GM12878 (cell line): ENCODE measurements at regions not wholly inside any gene's neighbourhood (a gene's known extent, or its start where the extent isn't known, plus 50 kb on each side); places are given as distances from the start of the nearest gene placed in this dataset.
A peak's percentile ranks its signal among the peaks of the same experiment; 100 is the strongest.

Experiments
- ATF7 ChIP-seq: fragments of 450-650 bp; IDR thresholded peaks from 2 replicates; pipeline ENCODE4 v1.6.1; 2016; ENCODE audit warnings: low read depth, mild to moderate bottlenecking
- CBX3 ChIP-seq: fragments of 200-600 bp; sonication (generic); IDR thresholded peaks from 2 replicates; pipeline ENCODE4 v1.6.1; 2016; ENCODE audit warnings: low read depth, borderline replicate concordance
- EED ChIP-seq: sonication (generic); IDR thresholded peaks from 2 replicates; pipeline ENCODE4 v1.6.1; 2016; ENCODE audit warnings: antibody characterized with exemption, low read depth
- EGR1 ChIP-seq, 2 experiments: IDR thresholded peaks; 1 replicate in 1 of 2; 2 replicates in 1 of 2; pipeline ENCODE4 v1.6.1; 2011 to 2012; ENCODE audit warnings: low read depth in 2 of 2, low read length in 2 of 2, borderline replicate concordance in 1 of 2, mild to moderate bottlenecking in 1 of 2, moderate library complexity in 1 of 2
- HDAC2 ChIP-seq: fragments of 200-600 bp; sonication (generic); IDR thresholded peaks from 2 replicates; pipeline ENCODE4 v1.6.1; 2017
- JUND ChIP-seq: IDR thresholded peaks from 2 replicates; pipeline ENCODE4 v1.6.1; 2012; ENCODE audit warnings: low read depth, mild to moderate bottlenecking, low read length, improper control_type of control experiment, moderate library complexity
- POLR2AphosphoS5 ChIP-seq: IDR thresholded peaks from 2 replicates; pipeline ENCODE4 v1.6.1; 2011; ENCODE audit warnings: mild to moderate bottlenecking, low read length, inconsistent platforms
- RFX5 ChIP-seq: IDR thresholded peaks from 2 replicates; pipeline ENCODE4 v1.6.1; 2011; ENCODE audit warnings: low read depth, low read length, improper control_type of control experiment
- SIN3A ChIP-seq: IDR thresholded peaks from 2 replicates; pipeline ENCODE4 v1.6.1; 2012; ENCODE audit warnings: low read depth, low read length, improper control_type of control experiment
- SIX5 ChIP-seq: IDR thresholded peaks from 2 replicates; pipeline ENCODE4 v1.6.1; 2011; ENCODE audit warnings: mild to moderate bottlenecking, low read depth, low read length, moderate library complexity; ENCODE audit not compliant: severe bottlenecking
- SP1 ChIP-seq: IDR thresholded peaks from one replicate; pipeline ENCODE4 v1.6.1; 2011; ENCODE audit warnings: low read depth, low read length
- STAT1 ChIP-seq: fragments of 450-650 bp; conservative IDR thresholded peaks from 2 replicates; pipeline ENCODE4 v1.6.1; 2014; ENCODE audit warnings: antibody characterized with exemption, mild to moderate bottlenecking
- WRNIP1 ChIP-seq: IDR thresholded peaks from 2 replicates; pipeline ENCODE4 v1.6.1; 2011; ENCODE audit warnings: low read depth, low read length, improper control_type of control experiment, borderline replicate concordance
- ZBED1 ChIP-seq: IDR thresholded peaks from 2 replicates; pipeline ENCODE4 v1.6.1; 2016; ENCODE audit warnings: borderline replicate concordance
- ZNF384 ChIP-seq: IDR thresholded peaks from 2 replicates; pipeline ENCODE4 v1.6.1; 2012; ENCODE audit warnings: low read depth, mild to moderate bottlenecking, low read length, improper control_type of control experiment, borderline replicate concordance
- TF ChIP-seq, protein P1 (sequence below): fragments of 450-650 bp; IDR thresholded peaks from 2 replicates; pipeline ENCODE4 v1.6.1; 2016; ENCODE audit warnings: mild to moderate bottlenecking
- TF ChIP-seq, protein P2 (sequence below): fragments of 450-650 bp; IDR thresholded peaks from 2 replicates; pipeline ENCODE4 v1.6.1; 2017; ENCODE audit warnings: mild to moderate bottlenecking, moderate library complexity
- TF ChIP-seq, protein P3 (sequence below): IDR thresholded peaks from 2 replicates; pipeline ENCODE4 v1.6.1; 2011; ENCODE audit warnings: borderline replicate concordance, low read depth, mild to moderate bottlenecking, moderate library complexity, low read length; ENCODE audit not compliant: insufficient read depth, poor library complexity, severe bottlenecking
- TF ChIP-seq, protein P4 (sequence below): IDR thresholded peaks from 2 replicates; pipeline ENCODE4 v1.6.1; 2012; ENCODE audit warnings: improper control_type of control experiment, low read depth, low read length; ENCODE audit not compliant: insufficient replicate concordance

DNA sequence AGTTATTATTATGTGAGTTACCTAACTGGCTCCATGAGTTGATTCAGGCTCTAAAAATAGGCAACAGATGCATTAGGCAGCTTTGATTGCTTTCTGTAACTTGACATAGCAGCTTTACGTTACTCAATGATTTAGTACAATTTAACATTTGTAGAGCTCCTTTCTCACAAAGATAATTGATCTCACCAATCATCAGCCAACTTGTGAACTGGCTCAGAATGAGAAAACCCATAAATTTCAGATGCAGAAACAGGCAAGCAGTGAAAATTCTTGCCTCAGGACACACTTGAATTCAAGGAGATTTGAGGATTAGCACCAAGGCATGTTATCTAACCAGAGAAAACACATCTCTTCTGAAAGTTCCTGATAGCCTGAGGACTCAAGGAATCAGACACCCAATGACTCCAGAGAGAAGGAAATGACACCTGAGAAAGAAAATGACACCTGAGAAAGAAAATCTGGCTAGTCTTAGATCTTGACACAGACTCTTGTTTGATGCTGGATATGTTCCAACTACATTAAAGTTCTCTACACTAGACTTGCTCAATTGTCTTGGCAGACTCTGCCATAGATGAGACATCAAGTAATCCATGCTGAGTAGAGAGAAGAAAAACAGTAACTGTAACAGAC lies 315.1 kb upstream of the CBLB start (continued):
- TF ChIP-seq, protein P1, sequence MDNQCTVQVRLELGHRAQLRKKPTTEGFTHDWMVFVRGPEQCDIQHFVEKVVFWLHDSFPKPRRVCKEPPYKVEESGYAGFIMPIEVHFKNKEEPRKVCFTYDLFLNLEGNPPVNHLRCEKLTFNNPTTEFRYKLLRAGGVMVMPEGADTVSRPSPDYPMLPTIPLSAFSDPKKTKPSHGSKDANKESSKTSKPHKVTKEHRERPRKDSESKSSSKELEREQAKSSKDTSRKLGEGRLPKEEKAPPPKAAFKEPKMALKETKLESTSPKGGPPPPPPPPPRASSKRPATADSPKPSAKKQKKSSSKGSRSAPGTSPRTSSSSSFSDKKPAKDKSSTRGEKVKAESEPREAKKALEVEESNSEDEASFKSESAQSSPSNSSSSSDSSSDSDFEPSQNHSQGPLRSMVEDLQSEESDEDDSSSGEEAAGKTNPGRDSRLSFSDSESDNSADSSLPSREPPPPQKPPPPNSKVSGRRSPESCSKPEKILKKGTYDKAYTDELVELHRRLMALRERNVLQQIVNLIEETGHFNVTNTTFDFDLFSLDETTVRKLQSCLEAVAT, result no peak
- TF ChIP-seq CBX3, result no peak
- no peak for TF ChIP-seq RFX5
- no peak for TF ChIP-seq SP1
- TF ChIP-seq, protein P2, sequence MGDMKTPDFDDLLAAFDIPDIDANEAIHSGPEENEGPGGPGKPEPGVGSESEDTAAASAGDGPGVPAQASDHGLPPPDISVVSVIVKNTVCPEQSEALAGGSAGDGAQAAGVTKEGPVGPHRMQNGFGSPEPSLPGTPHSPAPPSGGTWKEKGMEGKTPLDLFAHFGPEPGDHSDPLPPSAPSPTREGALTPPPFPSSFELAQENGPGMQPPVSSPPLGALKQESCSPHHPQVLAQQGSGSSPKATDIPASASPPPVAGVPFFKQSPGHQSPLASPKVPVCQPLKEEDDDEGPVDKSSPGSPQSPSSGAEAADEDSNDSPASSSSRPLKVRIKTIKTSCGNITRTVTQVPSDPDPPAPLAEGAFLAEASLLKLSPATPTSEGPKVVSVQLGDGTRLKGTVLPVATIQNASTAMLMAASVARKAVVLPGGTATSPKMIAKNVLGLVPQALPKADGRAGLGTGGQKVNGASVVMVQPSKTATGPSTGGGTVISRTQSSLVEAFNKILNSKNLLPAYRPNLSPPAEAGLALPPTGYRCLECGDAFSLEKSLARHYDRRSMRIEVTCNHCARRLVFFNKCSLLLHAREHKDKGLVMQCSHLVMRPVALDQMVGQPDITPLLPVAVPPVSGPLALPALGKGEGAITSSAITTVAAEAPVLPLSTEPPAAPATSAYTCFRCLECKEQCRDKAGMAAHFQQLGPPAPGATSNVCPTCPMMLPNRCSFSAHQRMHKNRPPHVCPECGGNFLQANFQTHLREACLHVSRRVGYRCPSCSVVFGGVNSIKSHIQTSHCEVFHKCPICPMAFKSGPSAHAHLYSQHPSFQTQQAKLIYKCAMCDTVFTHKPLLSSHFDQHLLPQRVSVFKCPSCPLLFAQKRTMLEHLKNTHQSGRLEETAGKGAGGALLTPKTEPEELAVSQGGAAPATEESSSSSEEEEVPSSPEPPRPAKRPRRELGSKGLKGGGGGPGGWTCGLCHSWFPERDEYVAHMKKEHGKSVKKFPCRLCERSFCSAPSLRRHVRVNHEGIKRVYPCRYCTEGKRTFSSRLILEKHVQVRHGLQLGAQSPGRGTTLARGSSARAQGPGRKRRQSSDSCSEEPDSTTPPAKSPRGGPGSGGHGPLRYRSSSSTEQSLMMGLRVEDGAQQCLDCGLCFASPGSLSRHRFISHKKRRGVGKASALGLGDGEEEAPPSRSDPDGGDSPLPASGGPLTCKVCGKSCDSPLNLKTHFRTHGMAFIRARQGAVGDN, result no peak; the same call in 1 of the 2 replicates
- TF ChIP-seq HDAC2, result no peak
- TF ChIP-seq, protein P3, sequence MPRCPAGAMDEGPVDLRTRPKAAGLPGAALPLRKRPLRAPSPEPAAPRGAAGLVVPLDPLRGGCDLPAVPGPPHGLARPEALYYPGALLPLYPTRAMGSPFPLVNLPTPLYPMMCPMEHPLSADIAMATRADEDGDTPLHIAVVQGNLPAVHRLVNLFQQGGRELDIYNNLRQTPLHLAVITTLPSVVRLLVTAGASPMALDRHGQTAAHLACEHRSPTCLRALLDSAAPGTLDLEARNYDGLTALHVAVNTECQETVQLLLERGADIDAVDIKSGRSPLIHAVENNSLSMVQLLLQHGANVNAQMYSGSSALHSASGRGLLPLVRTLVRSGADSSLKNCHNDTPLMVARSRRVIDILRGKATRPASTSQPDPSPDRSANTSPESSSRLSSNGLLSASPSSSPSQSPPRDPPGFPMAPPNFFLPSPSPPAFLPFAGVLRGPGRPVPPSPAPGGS, result peak; percentile 59
- TF ChIP-seq, protein P4, sequence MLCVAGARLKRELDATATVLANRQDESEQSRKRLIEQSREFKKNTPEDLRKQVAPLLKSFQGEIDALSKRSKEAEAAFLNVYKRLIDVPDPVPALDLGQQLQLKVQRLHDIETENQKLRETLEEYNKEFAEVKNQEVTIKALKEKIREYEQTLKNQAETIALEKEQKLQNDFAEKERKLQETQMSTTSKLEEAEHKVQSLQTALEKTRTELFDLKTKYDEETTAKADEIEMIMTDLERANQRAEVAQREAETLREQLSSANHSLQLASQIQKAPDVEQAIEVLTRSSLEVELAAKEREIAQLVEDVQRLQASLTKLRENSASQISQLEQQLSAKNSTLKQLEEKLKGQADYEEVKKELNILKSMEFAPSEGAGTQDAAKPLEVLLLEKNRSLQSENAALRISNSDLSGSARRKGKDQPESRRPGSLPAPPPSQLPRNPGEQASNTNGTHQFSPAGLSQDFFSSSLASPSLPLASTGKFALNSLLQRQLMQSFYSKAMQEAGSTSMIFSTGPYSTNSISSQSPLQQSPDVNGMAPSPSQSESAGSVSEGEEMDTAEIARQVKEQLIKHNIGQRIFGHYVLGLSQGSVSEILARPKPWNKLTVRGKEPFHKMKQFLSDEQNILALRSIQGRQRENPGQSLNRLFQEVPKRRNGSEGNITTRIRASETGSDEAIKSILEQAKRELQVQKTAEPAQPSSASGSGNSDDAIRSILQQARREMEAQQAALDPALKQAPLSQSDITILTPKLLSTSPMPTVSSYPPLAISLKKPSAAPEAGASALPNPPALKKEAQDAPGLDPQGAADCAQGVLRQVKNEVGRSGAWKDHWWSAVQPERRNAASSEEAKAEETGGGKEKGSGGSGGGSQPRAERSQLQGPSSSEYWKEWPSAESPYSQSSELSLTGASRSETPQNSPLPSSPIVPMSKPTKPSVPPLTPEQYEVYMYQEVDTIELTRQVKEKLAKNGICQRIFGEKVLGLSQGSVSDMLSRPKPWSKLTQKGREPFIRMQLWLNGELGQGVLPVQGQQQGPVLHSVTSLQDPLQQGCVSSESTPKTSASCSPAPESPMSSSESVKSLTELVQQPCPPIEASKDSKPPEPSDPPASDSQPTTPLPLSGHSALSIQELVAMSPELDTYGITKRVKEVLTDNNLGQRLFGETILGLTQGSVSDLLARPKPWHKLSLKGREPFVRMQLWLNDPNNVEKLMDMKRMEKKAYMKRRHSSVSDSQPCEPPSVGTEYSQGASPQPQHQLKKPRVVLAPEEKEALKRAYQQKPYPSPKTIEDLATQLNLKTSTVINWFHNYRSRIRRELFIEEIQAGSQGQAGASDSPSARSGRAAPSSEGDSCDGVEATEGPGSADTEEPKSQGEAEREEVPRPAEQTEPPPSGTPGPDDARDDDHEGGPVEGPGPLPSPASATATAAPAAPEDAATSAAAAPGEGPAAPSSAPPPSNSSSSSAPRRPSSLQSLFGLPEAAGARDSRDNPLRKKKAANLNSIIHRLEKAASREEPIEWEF, result peak; percentile 43
- TF ChIP-seq JUND, result no peak
- no peak for TF ChIP-seq ATF7
- no peak for TF ChIP-seq WRNIP1
- TF ChIP-seq POLR2AphosphoS5, result no peak
- peak; percentile 66; the same call in 1 of the 2 replicates for TF ChIP-seq ZBED1
- no peak for TF ChIP-seq ZNF384
- TF ChIP-seq SIX5, result no peak
- TF ChIP-seq SIN3A, result no peak
- no peak for TF ChIP-seq EED
- no peak for TF ChIP-seq STAT1
- TF ChIP-seq EGR1 (IDR thresholded peaks at IDR 0.05; ENCODE audit: borderline replicate concordance in 1 of 2, low read depth in 2 of 2, low read length in 2 of 2), result no peak
